Liver (tissue), 8 donors: ENCODE measurements at regions not wholly inside any gene's neighbourhood (a gene's known extent, or its start where the extent isn't known, plus 50 kb on each side); places are given as distances from the start of the nearest gene placed in this dataset.

ENCODE experiments used
- DNase-seq: peaks from one replicate; pipeline ENCODE4 v3.0.0-alpha.2; 2017; ENCODE audit warnings: low spot score
- H3K27ac ChIP-seq, 2 donors: one replicate each; pipeline ENCODE4 v1.7.0; 2013; ENCODE audit warnings: inconsistent platforms in 2 of 2, low read length in 2 of 2, control low read depth in 1 of 2, low read depth in 1 of 2, mild to moderate bottlenecking in 1 of 2
- H3K27me3 ChIP-seq, 4 donors: one replicate each; pipeline versions ENCODE4 v1.6.1 to v1.7.0; 2013; ENCODE audit warnings: low read length in 3 of 4, inconsistent platforms in 1 of 4, mild to moderate bottlenecking in 1 of 4, moderate library complexity in 1 of 4; ENCODE audit not compliant: control insufficient read depth in 4 of 4, insufficient read depth in 4 of 4
- H3K36me3 ChIP-seq, 4 donors: one replicate each; pipeline versions ENCODE4 v1.6.1 to v1.7.0; 2013; ENCODE audit warnings: low read length in 3 of 4, mild to moderate bottlenecking in 3 of 4, low read depth in 1 of 4, moderate library complexity in 1 of 4; ENCODE audit not compliant: control insufficient read depth in 4 of 4, insufficient read depth in 3 of 4
- H3K4me1 ChIP-seq, 4 donors: one replicate each; pipeline versions ENCODE4 v1.6.1 to v1.7.0; 2013; ENCODE audit warnings: low read length in 3 of 4, mild to moderate bottlenecking in 3 of 4, moderate library complexity in 1 of 4; ENCODE audit not compliant: control insufficient read depth in 4 of 4, insufficient read depth in 4 of 4
- H3K4me3 ChIP-seq, 3 donors: one replicate each; pipeline versions ENCODE4 v1.6.1 to v1.7.0; 2013; ENCODE audit warnings: low read length in 3 of 3, control low read depth in 1 of 3, low read depth in 1 of 3, mild to moderate bottlenecking in 1 of 3
- H3K9ac ChIP-seq, 2 donors: one replicate each; pipeline ENCODE4 v1.7.0; 2013; ENCODE audit warnings: low read length in 2 of 2, mild to moderate bottlenecking in 2 of 2, moderate library complexity in 2 of 2, control low read depth in 1 of 2, low read depth in 1 of 2
- H3K9me3 ChIP-seq, 4 donors: one replicate each; pipeline versions ENCODE4 v1.6.1 to v1.7.0; 2013; ENCODE audit warnings: low read length in 3 of 4; ENCODE audit not compliant: control insufficient read depth in 4 of 4
- EGR1 ChIP-seq, 2 donors: IDR thresholded peaks; 2 replicates each; pipeline ENCODE4 v1.6.1; 2016 to 2018; ENCODE audit warnings: antibody characterized with exemption in 2 of 2, low read depth in 2 of 2
- FOXA1 ChIP-seq: IDR thresholded peaks from 2 replicates; pipeline ENCODE4 v1.6.1; 2016; ENCODE audit warnings: antibody characterized with exemption
- FOXA2 ChIP-seq: IDR thresholded peaks from 2 replicates; pipeline ENCODE4 v1.6.1; 2016; ENCODE audit warnings: antibody characterized with exemption
- GABPA ChIP-seq, 2 donors: IDR thresholded peaks in 1 of 2; conservative IDR thresholded peaks in 1 of 2; 2 replicates each; pipeline ENCODE4 v1.6.1; 2016; ENCODE audit warnings: antibody characterized with exemption in 2 of 2, mild to moderate bottlenecking in 1 of 2, moderate library complexity in 1 of 2
- HNF4A ChIP-seq, 2 donors: conservative IDR thresholded peaks; 2 replicates each; pipeline ENCODE4 v1.6.1; 2016; ENCODE audit warnings: antibody characterized with exemption in 2 of 2, mild to moderate bottlenecking in 2 of 2
- HNF4G ChIP-seq: IDR thresholded peaks from 2 replicates; pipeline ENCODE4 v1.6.1; 2016; ENCODE audit warnings: antibody characterized with exemption
- JUND ChIP-seq, 2 donors: IDR thresholded peaks; 2 replicates each; pipeline ENCODE4 v1.6.1; 2016; ENCODE audit warnings: antibody characterized with exemption in 2 of 2
- NR2F2 ChIP-seq: IDR thresholded peaks from 2 replicates; pipeline ENCODE4 v1.6.1; 2016; ENCODE audit warnings: antibody characterized with exemption
- RAD21 ChIP-seq, 2 donors: IDR thresholded peaks; 2 replicates each; pipeline ENCODE4 v1.6.1; 2016; ENCODE audit warnings: antibody characterized with exemption in 2 of 2, mild to moderate bottlenecking in 2 of 2
- RXRA ChIP-seq, 2 donors: IDR thresholded peaks; 2 replicates each; pipeline ENCODE4 v1.6.1; 2017 to 2018; ENCODE audit warnings: antibody characterized with exemption in 2 of 2, mild to moderate bottlenecking in 1 of 2
- SP1 ChIP-seq: IDR thresholded peaks from 2 replicates; pipeline ENCODE4 v1.6.1; 2018; ENCODE audit warnings: antibody characterized with exemption, mild to moderate bottlenecking
- TAF1 ChIP-seq: conservative IDR thresholded peaks from 2 replicates; pipeline ENCODE4 v1.6.1; 2016; ENCODE audit warnings: antibody characterized with exemption, mild to moderate bottlenecking
- YY1 ChIP-seq: IDR thresholded peaks from 2 replicates; pipeline ENCODE4 v1.6.1; 2016; ENCODE audit warnings: antibody characterized with exemption, mild to moderate bottlenecking
- WGBS: extraction: QIAGEN DNeasy Blood & Tissue Kit; methylation state at CpG from one replicate; pipeline ENCODE4 v1.1.7; 2013; 5-methylcytosine and 5-hydroxymethylcytosine counted together
- TF ChIP-seq, protein P1 (sequence below): IDR thresholded peaks from 2 replicates; pipeline ENCODE4 v1.6.1; 2016; ENCODE audit warnings: antibody characterized with exemption
- TF ChIP-seq, protein P2 (sequence below): IDR thresholded peaks from 2 replicates; pipeline ENCODE4 v1.6.1; 2016; ENCODE audit warnings: antibody characterized with exemption, mild to moderate bottlenecking
- TF ChIP-seq, protein P3 (sequence below): IDR thresholded peaks from 2 replicates; pipeline ENCODE4 v1.6.1; 2016; ENCODE audit warnings: antibody characterized with exemption
- TF ChIP-seq, protein P4 (sequence below): fragments of 150-350 bp; IDR thresholded peaks from 2 replicates; pipeline ENCODE4 v1.5.1; 2017; ENCODE audit warnings: improper control_type of control experiment, low read depth, low read length; ENCODE audit not compliant: missing input control
- donor health status: healthy.
- donor health status: healthy.
- donor health status: healthy.
- donor health status: healthy.
- donor health status: healthy.

DNA sequence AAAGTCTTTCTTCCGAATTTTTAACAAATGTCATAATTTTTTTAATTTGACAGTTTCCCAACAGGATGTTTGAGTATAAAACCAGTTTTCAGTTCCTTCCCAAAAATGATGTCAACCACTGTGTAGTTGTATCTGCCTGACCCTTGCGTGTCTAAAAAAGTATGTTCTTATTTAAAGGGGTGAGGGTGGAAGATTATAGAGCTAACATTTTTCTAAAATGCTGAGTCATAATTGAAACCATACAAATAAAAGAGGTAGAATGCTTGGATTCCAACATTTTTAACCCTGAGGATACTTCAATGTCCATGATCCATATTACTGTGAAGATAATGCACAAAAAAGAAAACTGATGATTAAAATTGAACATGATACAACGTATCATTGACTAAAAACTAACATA, 1388.8 kb downstream of the UQCRFS1 start:
- no peak overlapping the region for H3K27ac ChIP-seq

DNA sequence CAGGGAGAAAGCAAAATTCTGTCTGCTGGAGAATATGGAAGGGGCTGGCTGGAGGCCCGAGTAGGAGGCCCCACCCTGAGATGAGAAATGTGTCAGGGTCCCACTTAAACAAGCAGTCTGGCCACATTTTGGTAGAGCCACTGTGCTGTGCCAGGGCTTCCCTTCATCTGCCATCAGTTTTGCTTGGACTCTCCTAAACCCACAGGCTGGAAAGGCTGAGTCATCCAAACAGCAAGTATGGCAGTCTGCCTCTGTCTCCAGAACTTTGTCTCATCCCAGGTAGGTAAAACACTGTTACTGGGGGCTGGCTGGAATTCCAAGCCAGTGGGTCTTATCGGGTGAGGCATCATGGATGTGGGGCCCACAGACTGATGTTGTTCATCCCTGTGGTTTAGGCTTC, 1390.6 kb downstream of the UQCRFS1 start:
- Histone ChIP-seq H3K9me3 (peaks cover 0 to 3% (median 0%) of the 10 kb centered on the region in 4 donors), H3K4me3 (no peak overlapping the region), H3K36me3 (no peaks in the 10 kb centered on the region), H3K27me3 (no peaks in the 10 kb centered on the region), H3K4me1 (no peaks in the 10 kb centered on the region), H3K9ac (no peak overlapping the region), H3K27ac (no peak overlapping the region)
- 45% methylated on average over 2 of the region's 2 CpGs for WGBS
- DNase-seq: no peak
- TF ChIP-seq RXRA (IDR thresholded peaks at IDR 0.05) (no peak), EGR1 (IDR thresholded peaks at IDR 0.05; ENCODE audit: low read depth in 2 of 2) (no peak), JUND (IDR thresholded peaks at IDR 0.05) (no peak)
- TF ChIP-seq, protein P1, sequence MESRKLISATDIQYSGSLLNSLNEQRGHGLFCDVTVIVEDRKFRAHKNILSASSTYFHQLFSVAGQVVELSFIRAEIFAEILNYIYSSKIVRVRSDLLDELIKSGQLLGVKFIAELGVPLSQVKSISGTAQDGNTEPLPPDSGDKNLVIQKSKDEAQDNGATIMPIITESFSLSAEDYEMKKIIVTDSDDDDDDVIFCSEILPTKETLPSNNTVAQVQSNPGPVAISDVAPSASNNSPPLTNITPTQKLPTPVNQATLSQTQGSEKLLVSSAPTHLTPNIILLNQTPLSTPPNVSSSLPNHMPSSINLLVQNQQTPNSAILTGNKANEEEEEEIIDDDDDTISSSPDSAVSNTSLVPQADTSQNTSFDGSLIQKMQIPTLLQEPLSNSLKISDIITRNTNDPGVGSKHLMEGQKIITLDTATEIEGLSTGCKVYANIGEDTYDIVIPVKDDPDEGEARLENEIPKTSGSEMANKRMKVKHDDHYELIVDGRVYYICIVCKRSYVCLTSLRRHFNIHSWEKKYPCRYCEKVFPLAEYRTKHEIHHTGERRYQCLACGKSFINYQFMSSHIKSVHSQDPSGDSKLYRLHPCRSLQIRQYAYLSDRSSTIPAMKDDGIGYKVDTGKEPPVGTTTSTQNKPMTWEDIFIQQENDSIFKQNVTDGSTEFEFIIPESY: no peak

More for the DNA sequence above, 1388.8 kb downstream of the UQCRFS1 start:
- Histone ChIP-seq H3K4me3 (no peak overlapping the region), H3K4me1 (no peaks in the 10 kb centered on the region), H3K36me3 (no peaks in the 10 kb centered on the region), H3K27me3 (no peaks in the 10 kb centered on the region), H3K9ac (no peak overlapping the region), H3K9me3 (peaks cover 0 to 3% (median 0%) of the 10 kb centered on the region in 4 donors)
- WGBS: 79% methylated on average over 3 of the region's 3 CpGs
- TF ChIP-seq YY1 (no peak), TAF1 (no peak), HNF4G (no peak), JUND (IDR thresholded peaks at IDR 0.05) (no peak), EGR1 (IDR thresholded peaks at IDR 0.05; ENCODE audit: low read depth in 2 of 2) (no peak), RAD21 (IDR thresholded peaks at IDR 0.05) (no peak), NR2F2 (no peak), RXRA (IDR thresholded peaks at IDR 0.05) (no peak), SP1 (no peak), FOXA1 (no peak), HNF4A (conservative IDR thresholded peaks at IDR 0.05) (no peak), FOXA2 (no peak), GABPA (IDR thresholded peaks at IDR 0.05 in 1 of 2, conservative IDR thresholded peaks at IDR 0.05 in 1 of 2) (no peak)
- TF ChIP-seq, protein P1: no peak
- TF ChIP-seq, protein P2, sequence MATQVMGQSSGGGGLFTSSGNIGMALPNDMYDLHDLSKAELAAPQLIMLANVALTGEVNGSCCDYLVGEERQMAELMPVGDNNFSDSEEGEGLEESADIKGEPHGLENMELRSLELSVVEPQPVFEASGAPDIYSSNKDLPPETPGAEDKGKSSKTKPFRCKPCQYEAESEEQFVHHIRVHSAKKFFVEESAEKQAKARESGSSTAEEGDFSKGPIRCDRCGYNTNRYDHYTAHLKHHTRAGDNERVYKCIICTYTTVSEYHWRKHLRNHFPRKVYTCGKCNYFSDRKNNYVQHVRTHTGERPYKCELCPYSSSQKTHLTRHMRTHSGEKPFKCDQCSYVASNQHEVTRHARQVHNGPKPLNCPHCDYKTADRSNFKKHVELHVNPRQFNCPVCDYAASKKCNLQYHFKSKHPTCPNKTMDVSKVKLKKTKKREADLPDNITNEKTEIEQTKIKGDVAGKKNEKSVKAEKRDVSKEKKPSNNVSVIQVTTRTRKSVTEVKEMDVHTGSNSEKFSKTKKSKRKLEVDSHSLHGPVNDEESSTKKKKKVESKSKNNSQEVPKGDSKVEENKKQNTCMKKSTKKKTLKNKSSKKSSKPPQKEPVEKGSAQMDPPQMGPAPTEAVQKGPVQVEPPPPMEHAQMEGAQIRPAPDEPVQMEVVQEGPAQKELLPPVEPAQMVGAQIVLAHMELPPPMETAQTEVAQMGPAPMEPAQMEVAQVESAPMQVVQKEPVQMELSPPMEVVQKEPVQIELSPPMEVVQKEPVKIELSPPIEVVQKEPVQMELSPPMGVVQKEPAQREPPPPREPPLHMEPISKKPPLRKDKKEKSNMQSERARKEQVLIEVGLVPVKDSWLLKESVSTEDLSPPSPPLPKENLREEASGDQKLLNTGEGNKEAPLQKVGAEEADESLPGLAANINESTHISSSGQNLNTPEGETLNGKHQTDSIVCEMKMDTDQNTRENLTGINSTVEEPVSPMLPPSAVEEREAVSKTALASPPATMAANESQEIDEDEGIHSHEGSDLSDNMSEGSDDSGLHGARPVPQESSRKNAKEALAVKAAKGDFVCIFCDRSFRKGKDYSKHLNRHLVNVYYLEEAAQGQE: no peak
- TF ChIP-seq, protein P3, sequence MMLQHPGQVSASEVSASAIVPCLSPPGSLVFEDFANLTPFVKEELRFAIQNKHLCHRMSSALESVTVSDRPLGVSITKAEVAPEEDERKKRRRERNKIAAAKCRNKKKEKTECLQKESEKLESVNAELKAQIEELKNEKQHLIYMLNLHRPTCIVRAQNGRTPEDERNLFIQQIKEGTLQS: no peak
- TF ChIP-seq, protein P4, sequence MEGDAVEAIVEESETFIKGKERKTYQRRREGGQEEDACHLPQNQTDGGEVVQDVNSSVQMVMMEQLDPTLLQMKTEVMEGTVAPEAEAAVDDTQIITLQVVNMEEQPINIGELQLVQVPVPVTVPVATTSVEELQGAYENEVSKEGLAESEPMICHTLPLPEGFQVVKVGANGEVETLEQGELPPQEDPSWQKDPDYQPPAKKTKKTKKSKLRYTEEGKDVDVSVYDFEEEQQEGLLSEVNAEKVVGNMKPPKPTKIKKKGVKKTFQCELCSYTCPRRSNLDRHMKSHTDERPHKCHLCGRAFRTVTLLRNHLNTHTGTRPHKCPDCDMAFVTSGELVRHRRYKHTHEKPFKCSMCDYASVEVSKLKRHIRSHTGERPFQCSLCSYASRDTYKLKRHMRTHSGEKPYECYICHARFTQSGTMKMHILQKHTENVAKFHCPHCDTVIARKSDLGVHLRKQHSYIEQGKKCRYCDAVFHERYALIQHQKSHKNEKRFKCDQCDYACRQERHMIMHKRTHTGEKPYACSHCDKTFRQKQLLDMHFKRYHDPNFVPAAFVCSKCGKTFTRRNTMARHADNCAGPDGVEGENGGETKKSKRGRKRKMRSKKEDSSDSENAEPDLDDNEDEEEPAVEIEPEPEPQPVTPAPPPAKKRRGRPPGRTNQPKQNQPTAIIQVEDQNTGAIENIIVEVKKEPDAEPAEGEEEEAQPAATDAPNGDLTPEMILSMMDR: no peak
- DNase-seq: no peak
